Pulmonary artery endothelial cell (primary cell): ENCODE measurements at regions not wholly inside any gene's neighbourhood (a gene's known extent, or its start where the extent isn't known, plus 50 kb on each side); places are given as distances from the start of the nearest gene placed in this dataset.

Experiments used
- DNase-seq: peaks from one replicate; pipeline ENCODE4 v3.0.0-alpha.2; 2011; ENCODE audit warnings: low read depth, low spot score

GRCh38 chr5:61953913-61954312 is 352.1 kb upstream of the KIF2A start:
- no peak for DNase-seq

GRCh38 chr5:61964201-61964600 is 341.8 kb upstream of the KIF2A start:
- DNase-seq: no peak

- DNase-seq: no peak
These were observed 340.9 kb upstream of the KIF2A start for GRCh38 chr5:61965069-61965468.

GRCh38 chr5:61965490-61965889 is 340.5 kb upstream of the KIF2A start:
- no peak for DNase-seq

GRCh38 chr5:61966296-61966955 is 339.6 kb upstream of the KIF2A start:
- DNase-seq: no peak

GRCh38 chr5:61966997-61967396 is 339.0 kb upstream of the KIF2A start:
- no peak for DNase-seq

- DNase-seq: no peak
These were observed 338.3 kb upstream of the KIF2A start for GRCh38 chr5:61967681-61968080.

GRCh38 chr5:61969347-61969746 is 336.7 kb upstream of the KIF2A start:
- no peak for DNase-seq

- DNase-seq: no peak
These were observed 336.3 kb upstream of the KIF2A start for GRCh38 chr5:61969755-61970154.

- no peak for DNase-seq
These were observed 335.8 kb upstream of the KIF2A start for GRCh38 chr5:61970218-61970617.

- DNase-seq: no peak
These were observed 331.3 kb upstream of the KIF2A start for GRCh38 chr5:61974680-61975079.

- DNase-seq: no peak
These were observed 324.1 kb upstream of the KIF2A start for GRCh38 chr5:61981886-61982285.

GRCh38 chr5:61991430-61991829 is 314.6 kb upstream of the KIF2A start:
- DNase-seq: no peak

- no peak for DNase-seq
These were observed 314.1 kb upstream of the KIF2A start for GRCh38 chr5:61991866-61992265.

GRCh38 chr5:61993295-61993927 is 312.6 kb upstream of the KIF2A start:
- DNase-seq: no peak

- DNase-seq: no peak
These were observed 311.8 kb upstream of the KIF2A start for GRCh38 chr5:61994171-61994570.

GRCh38 chr5:61995486-61995885 is 310.5 kb upstream of the KIF2A start:
- DNase-seq: no peak

- no peak for DNase-seq
These were observed 306.6 kb upstream of the KIF2A start for GRCh38 chr5:61999371-61999770.

GRCh38 chr5:62000646-62001045 is 305.4 kb upstream of the KIF2A start:
- no peak for DNase-seq

GRCh38 chr5:62001640-62002039 is 304.4 kb upstream of the KIF2A start:
- no peak for DNase-seq

GRCh38 chr5:62002436-62002835 is 303.6 kb upstream of the KIF2A start:
- DNase-seq: no peak

GRCh38 chr5:62005551-62005950 is 300.5 kb upstream of the KIF2A start:
- DNase-seq: no peak

- DNase-seq: no peak
These were observed 298.5 kb upstream of the KIF2A start for GRCh38 chr5:62007457-62007856.
